ENCODE measurements at regions not wholly inside any gene's neighbourhood (a gene's known extent, or its start where the extent isn't known, plus 50 kb on each side); places are given as distances from the start of the nearest gene placed in this dataset.

DNA sequence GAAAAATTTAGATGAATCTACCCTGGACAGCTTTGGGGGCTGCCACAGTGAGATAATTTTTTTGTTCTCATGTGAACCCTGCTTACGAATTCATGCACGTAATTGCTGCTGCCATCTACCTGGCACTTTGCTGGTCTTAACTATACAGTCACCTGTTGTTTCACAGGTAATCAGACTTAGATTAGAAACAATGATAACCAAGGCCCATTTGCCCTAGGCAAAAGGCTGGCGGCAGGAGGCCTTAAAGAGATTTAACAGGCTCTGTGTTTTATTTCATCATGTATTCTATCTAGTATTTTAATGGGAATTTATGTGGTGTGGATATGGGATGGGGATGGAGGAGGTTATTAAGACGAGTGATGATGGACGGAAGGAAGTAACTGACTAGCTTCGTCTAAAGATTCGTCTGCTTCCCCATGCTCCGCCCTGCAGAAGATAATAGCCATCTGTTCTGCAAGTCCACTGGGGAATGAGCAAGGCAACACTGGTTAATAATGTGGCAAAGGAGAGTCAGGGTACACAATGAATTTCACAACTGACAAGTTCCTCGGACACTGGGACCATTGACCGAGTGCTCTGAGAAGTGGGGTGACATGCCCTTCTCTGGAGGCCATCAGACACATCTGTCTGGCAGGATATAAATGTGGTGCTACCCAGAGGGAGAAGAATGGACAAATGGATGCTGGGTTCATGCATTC is 291.8 kb upstream of the TNP1 start:
- no peak for TF ChIP-seq POLR2AphosphoS5 (IDR thresholded peaks at IDR 0.05; ENCODE audit: low read depth, low read length)
- TF ChIP-seq SPI1 (IDR thresholded peaks at IDR 0.05; ENCODE audit: low read depth, low read length) = no peak
- TF ChIP-seq POLR2A (IDR thresholded peaks at IDR 0.05; ENCODE audit: low read depth, low read length) = no peak
- TF ChIP-seq TAF1 (IDR thresholded peaks at IDR 0.05; ENCODE audit: low read depth, low read length) = no peak
- TF ChIP-seq POU2F2 (IDR thresholded peaks at IDR 0.05; ENCODE audit: low read depth, low read length) = no peak
- TF ChIP-seq PAX5 (IDR thresholded peaks at IDR 0.05; ENCODE audit: insufficient read depth, low read length, severe bottlenecking) = no peak
